Thyroid gland (tissue), 4 donors: ENCODE measurements at regions not wholly inside any gene's neighbourhood (a gene's known extent, or its start where the extent isn't known, plus 50 kb on each side); places are given as distances from the start of the nearest gene placed in this dataset.

Source experiments
- DNase-seq, 2 donors: peaks; one replicate each; pipeline ENCODE4 v3.0.0-alpha.2; 2019
- H3K27ac ChIP-seq, 3 donors: fragments of 200-600 bp; sonication (generic); 1 replicate in 2 of 3; 2 replicates in 1 of 3; pipeline ENCODE4 v1.5.1; 2016 to 2019; ENCODE audit warnings: mild to moderate bottlenecking in 1 of 3, moderate library complexity in 1 of 3
- H3K27me3 ChIP-seq: fragments of 200-600 bp; sonication (generic); one replicate; pipeline ENCODE4 v1.5.1; 2019
- H3K36me3 ChIP-seq, 2 donors: fragments of 200-600 bp; sonication (generic); one replicate each; pipeline ENCODE4 v1.5.1; 2016 to 2019
- H3K4me1 ChIP-seq, 2 donors: fragments of 200-600 bp; sonication (generic); one replicate each; pipeline ENCODE4 v1.5.1; 2017 to 2019
- H3K4me3 ChIP-seq, 3 donors: fragments of 200-600 bp; sonication (generic); replicated peaks in 1 of 3; 1 replicate in 2 of 3; 2 replicates in 1 of 3; pipeline ENCODE4 v1.5.1; 2016; ENCODE audit warnings: mild to moderate bottlenecking in 1 of 3
- H3K9me3 ChIP-seq: fragments of 200-600 bp; sonication (generic); one replicate; pipeline ENCODE4 v1.5.1; 2017
- CTCF ChIP-seq, 6 experiments: fragments of 200-600 bp in 3 of 6; fragments of 450-650 bp in 3 of 6; sonication (generic) in 3 of 6; IDR thresholded peaks; one replicate each; pipeline ENCODE4 v1.5.1; 2016 to 2019; ENCODE audit warnings: antibody characterized with exemption in 6 of 6, mild to moderate bottlenecking in 2 of 6, inconsistent platforms in 1 of 6, moderate library complexity in 1 of 6
- POLR2A ChIP-seq, 2 donors: fragments of 450-650 bp; IDR thresholded peaks; one replicate each; pipeline ENCODE4 v1.6.1; 2017; ENCODE audit warnings: antibody characterized with exemption in 2 of 2, mild to moderate bottlenecking in 2 of 2, moderate library complexity in 1 of 2
- WGBS, 2 donors: methylation state at CpG; one replicate each; pipeline ENCODE4 v1.1.5; 2017; 5-methylcytosine and 5-hydroxymethylcytosine counted together
- intact Hi-C: fragments of 100-400 bp; cut with DNase I; formaldehyde crosslinking; loops from one replicate; pipeline ENCODE4 v1.15.1; 2023

DNA sequence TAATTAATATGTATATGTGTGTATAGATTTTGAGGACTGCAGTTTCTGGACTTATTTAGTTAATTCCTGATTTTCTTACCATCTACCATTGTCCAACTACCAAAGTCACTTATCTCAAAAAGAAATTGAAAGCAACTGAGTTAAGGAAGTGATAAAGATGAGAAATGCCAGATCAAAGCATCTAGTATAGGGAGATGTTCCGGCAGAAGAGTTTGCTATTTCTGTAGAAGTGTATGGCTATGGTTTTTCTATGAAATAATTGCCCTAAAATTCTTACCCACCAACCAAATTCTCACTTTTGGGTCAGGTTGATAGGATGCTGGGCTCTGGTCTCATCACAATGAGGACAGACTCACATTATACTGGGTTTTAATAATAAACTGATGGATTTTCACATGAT is 64.0 kb upstream of the RAB11FIP2 start:
- TF ChIP-seq POLR2A (IDR thresholded peaks at IDR 0.05) (no peak), CTCF (IDR thresholded peaks at IDR 0.05) (no peak)
- H3K27ac ChIP-seq, result no peak overlapping the region
- H3K36me3 ChIP-seq, result no peaks in the 10 kb centered on the region
- WGBS, 2 donors, result 87% methylated on average over 1 of the region's 1 CpG
- no peaks in the 10 kb centered on the region for H3K27me3 ChIP-seq
- intact Hi-C loops, result no loop called here
- no peaks in the 10 kb centered on the region for H3K9me3 ChIP-seq
- DNase-seq, result no peak
- peaks cover 12 to 24% of the 10 kb centered on the region in 2 donors for H3K4me1 ChIP-seq
- no peak overlapping the region for H3K4me3 ChIP-seq

DNA sequence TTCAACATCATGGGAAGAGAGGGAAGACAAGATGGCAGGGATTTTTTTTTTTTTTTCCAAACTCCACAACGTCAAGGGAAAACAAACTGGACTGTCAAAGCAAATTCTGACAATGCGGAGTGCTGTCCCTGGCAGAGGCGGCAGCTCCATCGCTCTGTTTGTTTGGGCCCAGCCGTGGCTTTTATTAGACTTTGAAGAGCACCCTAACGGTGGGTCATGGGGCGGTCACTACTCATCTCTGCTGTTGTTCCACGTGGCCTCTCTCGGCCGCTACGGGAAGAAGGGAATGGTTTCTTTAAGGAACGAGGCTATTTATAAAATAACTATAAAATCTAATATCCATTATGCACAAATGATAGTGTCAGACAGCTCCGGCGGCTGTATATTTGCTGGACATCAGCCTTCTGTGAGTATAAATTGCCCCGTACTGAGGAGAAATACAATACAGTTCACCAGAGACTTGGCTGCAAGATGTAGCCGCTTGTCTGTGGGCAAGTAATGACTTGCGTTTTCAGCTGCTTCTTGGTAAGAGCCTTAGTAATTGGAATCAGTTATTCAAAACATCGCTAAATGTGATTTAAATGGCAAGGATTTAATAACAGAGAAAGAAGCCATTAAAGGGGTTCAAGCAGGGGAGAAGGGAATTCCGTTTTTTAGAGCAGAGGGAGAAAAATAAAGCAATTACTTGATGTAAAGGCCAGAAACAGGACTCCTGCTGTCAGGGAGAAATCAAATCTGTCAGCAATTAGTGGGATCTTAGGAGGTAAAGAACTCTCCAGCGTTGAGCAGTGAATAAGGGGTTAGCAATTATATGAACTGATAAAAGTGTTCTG is 61.7 kb upstream of the RAB11FIP2 start:
- 40 to 41% methylated on average over 20 of the region's 20 CpGs for WGBS, 2 donors
- intact Hi-C loops, result no loop called here
- Histone ChIP-seq H3K27ac (peak overlapping the region in 1 of 3 donors; percentile 18), H3K4me1 (peaks cover 5 to 16% of the 10 kb centered on the region in 2 donors), H3K9me3 (no peaks in the 10 kb centered on the region), H3K36me3 (no peaks in the 10 kb centered on the region), H3K4me3 (no peak overlapping the region), H3K27me3 (no peaks in the 10 kb centered on the region)
- TF ChIP-seq POLR2A (IDR thresholded peaks at IDR 0.05), result no peak
- TF ChIP-seq CTCF (IDR thresholded peaks at IDR 0.05), result no peak
- peak; percentile 47 to 62 for DNase-seq

DNA sequence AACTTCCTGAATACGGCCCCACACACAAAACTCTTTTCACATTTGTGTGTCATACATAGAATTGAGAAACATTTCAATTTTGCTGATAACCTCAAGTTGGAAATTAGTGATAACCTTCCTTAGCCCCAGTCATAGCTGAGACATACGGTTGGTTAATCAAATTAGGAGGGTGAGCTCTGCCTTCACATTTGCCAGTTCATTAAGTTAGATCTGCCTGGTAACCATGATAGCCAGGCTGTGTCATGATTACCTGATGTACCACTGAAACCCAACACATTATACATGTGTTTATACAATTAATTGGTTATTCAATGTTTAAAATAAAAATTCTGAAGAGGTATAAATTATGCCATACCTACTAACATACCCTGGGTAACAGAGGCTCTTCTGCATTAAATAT is 60.8 kb upstream of the RAB11FIP2 start:
- Histone ChIP-seq H3K4me3 (no peak overlapping the region), H3K4me1 (peaks cover 5 to 11% of the 10 kb centered on the region in 2 donors), H3K27ac (no peak overlapping the region), H3K36me3 (no peaks in the 10 kb centered on the region), H3K9me3 (no peaks in the 10 kb centered on the region), H3K27me3 (no peaks in the 10 kb centered on the region)
- no peak for TF ChIP-seq CTCF (IDR thresholded peaks at IDR 0.05)
- no peak for TF ChIP-seq POLR2A (IDR thresholded peaks at IDR 0.05)
- DNase-seq, result no peak
- intact Hi-C loops, result no loop called here
- 90% methylated on average over 2 of the region's 2 CpGs for WGBS, 2 donors

- no peaks in the 10 kb centered on the region for H3K36me3 ChIP-seq
- no peak for TF ChIP-seq CTCF (IDR thresholded peaks at IDR 0.05)
- no peak for TF ChIP-seq POLR2A (IDR thresholded peaks at IDR 0.05)
- 93 to 96% methylated on average over 1 of the region's 1 CpG for WGBS, 2 donors
- no peak overlapping the region for H3K4me3 ChIP-seq
- peaks cover under 1 to 11% of the 10 kb centered on the region in 2 donors for H3K4me1 ChIP-seq
- intact Hi-C loops, result no loop called here
- H3K27me3 ChIP-seq, result no peaks in the 10 kb centered on the region
- no peak overlapping the region for H3K27ac ChIP-seq
- H3K9me3 ChIP-seq, result no peaks in the 10 kb centered on the region
- no peak for DNase-seq
These were observed 60.3 kb upstream of the RAB11FIP2 start for GRCh38 chr10:118107040-118107439.

GRCh38 chr10:118106426-118106825 is 59.7 kb upstream of the RAB11FIP2 start:
- intact Hi-C loops, result no loop called here
- H3K27ac ChIP-seq, result no peak overlapping the region
- H3K27me3 ChIP-seq, result no peaks in the 10 kb centered on the region
- DNase-seq, result no peak
- H3K4me1 ChIP-seq, result peaks cover under 1 to 9% of the 10 kb centered on the region in 2 donors
- no peak for TF ChIP-seq POLR2A (IDR thresholded peaks at IDR 0.05)
- TF ChIP-seq CTCF (IDR thresholded peaks at IDR 0.05), result peak in 1 of 6 experiments; percentile 24
- no peak overlapping the region for H3K4me3 ChIP-seq
- WGBS, 2 donors, result 71 to 78% methylated on average over 3 of the region's 3 CpGs
- H3K36me3 ChIP-seq, result no peaks in the 10 kb centered on the region
- no peaks in the 10 kb centered on the region for H3K9me3 ChIP-seq
